ENCODE measurements at regions not wholly inside any gene's neighbourhood (a gene's known extent, or its start where the extent isn't known, plus 50 kb on each side); places are given as distances from the start of the nearest gene placed in this dataset.

GRCh38 chr6:11923621-11924020 is 88.5 kb upstream of the HIVEP1 start:
- DNase-seq = no peak

- no peak for DNase-seq
These were observed 89.2 kb upstream of the HIVEP1 start for GRCh38 chr6:11922901-11923300.

GRCh38 chr6:11921751-11922150 is 90.4 kb upstream of the HIVEP1 start:
- DNase-seq = no peak

- no peak for DNase-seq
These were observed 91.1 kb upstream of the HIVEP1 start for GRCh38 chr6:11921017-11921438.

- no peak for DNase-seq
These were observed 91.5 kb upstream of the HIVEP1 start for GRCh38 chr6:11920566-11920965.

- no peak for DNase-seq
These were observed 92.2 kb upstream of the HIVEP1 start for GRCh38 chr6:11919771-11920440.

- DNase-seq = no peak
These were observed 93.1 kb upstream of the HIVEP1 start for GRCh38 chr6:11918739-11919605.

GRCh38 chr6:11917951-11918738 is 94.0 kb upstream of the HIVEP1 start:
- DNase-seq = no peak

- DNase-seq = no peak
These were observed 99.7 kb upstream of the HIVEP1 start for GRCh38 chr6:11912420-11912819.

- DNase-seq = no peak
These were observed 100.6 kb upstream of the HIVEP1 start for GRCh38 chr6:11911538-11911937.

GRCh38 chr6:11909696-11910132 is 102.4 kb upstream of the HIVEP1 start:
- no peak for DNase-seq

GRCh38 chr6:11908436-11909105 is 103.5 kb upstream of the HIVEP1 start:
- no peak for DNase-seq

- no peak for DNase-seq
These were observed 108.5 kb upstream of the HIVEP1 start for GRCh38 chr6:11903645-11904044.

- DNase-seq = no peak
These were observed 109.6 kb upstream of the HIVEP1 start for GRCh38 chr6:11902527-11902926.

GRCh38 chr6:11900662-11901598 is 111.2 kb upstream of the HIVEP1 start:
- DNase-seq = no peak

- no peak for DNase-seq
These were observed 112.5 kb upstream of the HIVEP1 start for GRCh38 chr6:11899645-11900044.

GRCh38 chr6:11894212-11894611 is 115.6 kb upstream of the ADTRP start:
- no peak for DNase-seq

GRCh38 chr6:11891547-11891946 is 112.9 kb upstream of the ADTRP start:
- no peak for DNase-seq

GRCh38 chr6:11890849-11891248 is 112.2 kb upstream of the ADTRP start:
- no peak for DNase-seq

GRCh38 chr6:11890209-11890608 is 111.6 kb upstream of the ADTRP start:
- DNase-seq = no peak

GRCh38 chr6:11889572-11889971 is 111.0 kb upstream of the ADTRP start:
- DNase-seq = no peak

- DNase-seq = no peak
These were observed 110.1 kb upstream of the ADTRP start for GRCh38 chr6:11888727-11889126.

Measured in stimulated activated CD4-positive, alpha-beta T cell treated with anti-CD3 and anti-CD28 coated beads, Interleukin-15, amount 100 ng/mL, for 24 hours (primary cell).